Activated naive CD8-positive, alpha-beta T cell (primary cell): ENCODE measurements at regions not wholly inside any gene's neighbourhood (a gene's known extent, or its start where the extent isn't known, plus 50 kb on each side); places are given as distances from the start of the nearest gene placed in this dataset.
A peak's percentile ranks its signal among the peaks of the same experiment; 100 is the strongest.

Source experiments
- H3K27ac Mint-ChIP-seq: one replicate; pipeline ENCODE4 v1.8.0; 2021; ENCODE audit warnings: mixed read lengths
- H3K27me3 Mint-ChIP-seq: one replicate; pipeline ENCODE4 v1.8.0; 2021; ENCODE audit warnings: mixed read lengths
- H3K36me3 Mint-ChIP-seq: one replicate; pipeline ENCODE4 v1.8.0; 2021; ENCODE audit warnings: mixed read lengths
- H3K4me1 Mint-ChIP-seq: one replicate; pipeline ENCODE4 v1.8.0; 2021; ENCODE audit warnings: low read depth, mixed read lengths
- H3K4me3 Mint-ChIP-seq: one replicate; pipeline ENCODE4 v1.8.0; 2021; ENCODE audit warnings: mild to moderate bottlenecking, mixed read lengths
- H3K9me3 Mint-ChIP-seq: one replicate; pipeline ENCODE4 v1.8.0; 2021; ENCODE audit warnings: low read depth, mixed read lengths

DNA sequence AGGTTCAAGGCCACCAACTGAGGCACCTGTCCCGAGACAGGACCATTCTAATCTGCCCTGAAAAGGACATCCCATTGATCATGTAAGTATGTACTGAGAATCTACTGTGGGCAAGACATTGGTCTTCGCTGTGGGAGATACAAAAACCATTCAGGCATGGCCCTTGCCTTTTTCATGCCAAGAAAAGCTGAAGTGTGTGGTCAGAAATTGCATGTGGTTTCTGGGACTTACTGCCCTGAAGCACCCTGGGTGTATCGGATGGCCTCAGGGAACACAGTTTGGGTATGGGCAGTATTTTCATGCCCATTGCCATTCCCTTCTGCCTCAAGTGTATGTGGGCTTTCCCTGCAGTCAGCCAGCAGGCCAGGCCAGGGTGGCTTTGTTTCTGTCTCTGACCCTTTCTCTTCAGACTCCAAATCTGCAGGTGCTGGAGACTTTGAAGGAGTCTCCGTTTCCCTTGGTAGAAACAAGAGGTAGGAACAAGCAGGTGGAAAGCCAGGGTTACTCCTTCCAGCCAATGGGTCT is 285.7 kb downstream of the ZEB1 start:
- no peaks in the 10 kb centered on the region for H3K36me3 Mint-ChIP-seq
- H3K27ac Mint-ChIP-seq, result no peak overlapping the region
- no peaks in the 10 kb centered on the region for H3K9me3 Mint-ChIP-seq
- peaks cover 2% of the 10 kb centered on the region for H3K27me3 Mint-ChIP-seq
- peak overlapping the region; percentile 89 for H3K4me3 Mint-ChIP-seq
- H3K4me1 Mint-ChIP-seq, result peaks cover 30% of the 10 kb centered on the region

DNA sequence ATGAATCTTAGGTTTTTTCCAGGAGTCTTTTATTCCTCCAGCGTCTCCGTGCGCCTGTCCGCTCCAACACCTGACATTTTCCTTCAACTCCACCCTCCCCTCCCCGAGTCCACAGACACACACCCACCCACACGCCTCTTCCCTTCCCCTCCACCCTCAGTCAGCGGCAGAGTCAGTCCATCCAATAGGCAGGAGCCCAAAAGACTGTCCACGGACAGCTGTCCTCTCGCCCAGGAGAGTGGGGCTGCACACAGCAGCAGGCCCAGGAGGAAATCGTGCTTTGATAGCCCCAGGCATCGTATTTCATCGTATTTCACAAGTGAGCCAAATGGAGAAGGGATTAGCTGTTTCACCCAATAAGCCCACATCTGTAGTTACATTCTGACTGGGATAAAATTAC is 285.1 kb downstream of the ZEB1 start:
- peaks cover 35% of the 10 kb centered on the region for H3K4me1 Mint-ChIP-seq
- peak overlapping the region; percentile 89 for H3K4me3 Mint-ChIP-seq
- peaks cover 2% of the 10 kb centered on the region for H3K27me3 Mint-ChIP-seq
- H3K9me3 Mint-ChIP-seq, result no peaks in the 10 kb centered on the region
- H3K27ac Mint-ChIP-seq, result no peak overlapping the region
- no peaks in the 10 kb centered on the region for H3K36me3 Mint-ChIP-seq

GRCh38 chr10:31603235-31604087 is 284.4 kb downstream of the ZEB1 start:
- Mint-ChIP-seq H3K4me1 (peaks cover 35% of the 10 kb centered on the region), H3K27me3 (peaks cover 2% of the 10 kb centered on the region), H3K36me3 (no peaks in the 10 kb centered on the region), H3K9me3 (no peaks in the 10 kb centered on the region), H3K27ac (no peak overlapping the region), H3K4me3 (peak overlapping the region; percentile 89)

DNA sequence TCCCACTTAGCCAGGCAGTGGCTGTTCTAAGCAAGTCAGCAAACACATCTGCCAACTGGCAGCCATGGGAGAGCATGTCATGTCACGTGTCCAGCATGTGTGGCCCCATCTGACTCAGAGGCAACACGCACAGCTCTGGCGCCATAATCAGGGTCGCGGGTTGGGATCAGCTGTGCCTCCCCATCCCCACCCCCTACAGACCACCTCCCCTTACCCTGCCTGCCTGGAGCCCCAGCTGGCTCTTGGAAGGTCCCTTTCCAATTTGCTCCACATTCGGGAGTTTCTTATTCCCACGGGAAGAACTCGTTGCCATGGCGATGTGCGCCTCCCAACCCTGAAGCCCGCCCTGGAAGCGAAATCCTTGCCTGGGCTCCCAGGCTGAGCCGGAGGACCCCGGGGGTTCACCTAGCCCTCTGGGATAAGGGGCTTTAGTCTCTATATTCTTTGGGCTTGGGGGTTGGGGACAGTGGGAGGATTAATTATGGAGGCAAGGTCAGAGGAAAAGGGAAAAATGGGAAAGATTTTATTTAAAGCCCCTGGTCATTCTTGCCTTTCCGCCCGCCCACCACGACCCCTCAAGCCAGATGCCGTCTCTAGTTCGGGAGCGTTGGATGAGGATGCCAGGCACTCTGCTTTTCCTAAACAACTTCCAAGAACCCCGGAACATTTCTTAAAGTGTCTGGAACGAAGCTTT is 283.7 kb downstream of the ZEB1 start:
- Mint-ChIP-seq H3K9me3 (no peaks in the 10 kb centered on the region), H3K36me3 (no peaks in the 10 kb centered on the region), H3K4me1 (peaks cover 35% of the 10 kb centered on the region), H3K27me3 (no peaks in the 10 kb centered on the region), H3K27ac (no peak overlapping the region), H3K4me3 (peak overlapping the region; percentile 73)

GRCh38 chr10:31601136-31601535 is 282.1 kb downstream of the ZEB1 start:
- Mint-ChIP-seq H3K9me3 (no peaks in the 10 kb centered on the region), H3K27me3 (no peaks in the 10 kb centered on the region), H3K36me3 (no peaks in the 10 kb centered on the region), H3K27ac (no peak overlapping the region), H3K4me1 (peaks cover 35% of the 10 kb centered on the region), H3K4me3 (no peak overlapping the region)

- peaks cover 35% of the 10 kb centered on the region for H3K4me1 Mint-ChIP-seq
- H3K36me3 Mint-ChIP-seq, result no peaks in the 10 kb centered on the region
- no peaks in the 10 kb centered on the region for H3K27me3 Mint-ChIP-seq
- H3K9me3 Mint-ChIP-seq, result no peaks in the 10 kb centered on the region
- no peak overlapping the region for H3K4me3 Mint-ChIP-seq
- no peak overlapping the region for H3K27ac Mint-ChIP-seq
Observed at GRCh38 chr10:31599626-31600504, 280.8 kb downstream of the ZEB1 start.

GRCh38 chr10:31596765-31597164 is 277.7 kb downstream of the ZEB1 start:
- Mint-ChIP-seq H3K36me3 (peaks cover 5% of the 10 kb centered on the region), H3K27me3 (peaks cover 9% of the 10 kb centered on the region), H3K4me3 (no peak overlapping the region), H3K27ac (no peak overlapping the region), H3K4me1 (peaks cover 24% of the 10 kb centered on the region), H3K9me3 (peaks cover 2% of the 10 kb centered on the region)

DNA sequence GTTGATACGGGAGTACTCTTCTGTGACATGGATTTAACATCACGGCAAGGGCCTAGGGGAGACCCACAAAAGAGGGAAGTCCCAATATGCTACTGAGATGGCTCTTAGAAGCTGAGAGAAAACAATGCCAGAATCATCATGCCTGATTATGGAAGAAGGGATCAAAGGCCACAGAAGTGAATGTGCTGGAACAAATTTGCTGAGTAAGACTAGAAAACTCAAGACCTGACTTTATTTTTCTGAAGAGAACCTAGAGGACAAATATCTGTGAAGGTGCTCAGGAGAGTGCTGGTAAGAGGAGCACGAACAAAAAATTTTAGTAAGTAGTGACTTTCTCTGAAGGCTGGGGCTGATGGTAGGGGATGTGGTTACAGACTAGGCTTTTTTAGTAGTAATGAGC is 277.0 kb downstream of the ZEB1 start:
- Mint-ChIP-seq H3K9me3 (peaks cover 10% of the 10 kb centered on the region), H3K27me3 (peaks cover 9% of the 10 kb centered on the region), H3K4me1 (peaks cover 18% of the 10 kb centered on the region), H3K27ac (no peak overlapping the region), H3K36me3 (peaks cover 10% of the 10 kb centered on the region), H3K4me3 (no peak overlapping the region)

DNA sequence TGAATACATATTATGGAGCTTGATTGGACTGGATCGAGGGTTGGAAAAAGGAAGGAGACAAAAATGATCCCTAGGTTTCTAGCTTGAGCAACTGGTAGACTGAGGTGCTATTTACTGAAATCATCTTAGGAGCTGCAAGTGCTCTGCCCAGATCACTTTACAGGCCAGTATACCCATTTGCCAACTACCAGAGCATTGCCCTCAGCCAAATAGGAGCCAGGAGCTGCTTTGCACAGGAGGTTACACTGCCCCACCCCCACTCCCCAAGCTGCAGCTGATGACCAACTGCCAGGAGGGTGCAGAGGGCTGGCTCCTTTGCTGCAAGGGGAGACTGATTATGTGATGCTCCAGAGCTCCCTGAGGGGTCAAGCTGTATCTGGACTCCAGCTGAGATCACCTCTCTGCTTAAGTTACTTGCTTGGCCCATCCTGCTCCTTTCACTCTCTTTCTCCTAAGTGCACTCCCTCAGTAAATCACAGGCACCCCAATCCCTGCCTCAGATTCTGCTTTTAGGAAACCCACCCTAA is 275.4 kb downstream of the ZEB1 start:
- H3K27me3 Mint-ChIP-seq, result peaks cover 11% of the 10 kb centered on the region
- peaks cover 3% of the 10 kb centered on the region for H3K4me1 Mint-ChIP-seq
- peaks cover 10% of the 10 kb centered on the region for H3K9me3 Mint-ChIP-seq
- peaks cover 10% of the 10 kb centered on the region for H3K36me3 Mint-ChIP-seq
- H3K27ac Mint-ChIP-seq, result no peak overlapping the region
- H3K4me3 Mint-ChIP-seq, result no peak overlapping the region

- Mint-ChIP-seq H3K4me1 (no peaks in the 10 kb centered on the region), H3K9me3 (peaks cover 10% of the 10 kb centered on the region), H3K4me3 (no peak overlapping the region)
Observed at GRCh38 chr10:31593124-31593523, 274.1 kb downstream of the ZEB1 start.

GRCh38 chr10:31591569-31591968 is 272.6 kb downstream of the ZEB1 start:
- peaks cover 10% of the 10 kb centered on the region for H3K9me3 Mint-ChIP-seq
- H3K4me1 Mint-ChIP-seq, result peaks cover 6% of the 10 kb centered on the region
- H3K4me3 Mint-ChIP-seq, result no peak overlapping the region
- H3K27me3 Mint-ChIP-seq, result peaks cover 13% of the 10 kb centered on the region
- H3K27ac Mint-ChIP-seq, result no peak overlapping the region
- H3K36me3 Mint-ChIP-seq, result peaks cover 10% of the 10 kb centered on the region

More at GRCh38 chr10:31593124-31593523, 274.1 kb downstream of the ZEB1 start:
- Mint-ChIP-seq H3K36me3 (peaks cover 10% of the 10 kb centered on the region), H3K27me3 (peaks cover 11% of the 10 kb centered on the region), H3K27ac (no peak overlapping the region)

GRCh38 chr10:31590023-31590800 is 271.2 kb downstream of the ZEB1 start:
- Mint-ChIP-seq H3K36me3 (peaks cover 10% of the 10 kb centered on the region), H3K27me3 (peaks cover 15% of the 10 kb centered on the region), H3K9me3 (peaks cover 10% of the 10 kb centered on the region), H3K27ac (no peak overlapping the region), H3K4me3 (no peak overlapping the region), H3K4me1 (peaks cover 6% of the 10 kb centered on the region)

DNA sequence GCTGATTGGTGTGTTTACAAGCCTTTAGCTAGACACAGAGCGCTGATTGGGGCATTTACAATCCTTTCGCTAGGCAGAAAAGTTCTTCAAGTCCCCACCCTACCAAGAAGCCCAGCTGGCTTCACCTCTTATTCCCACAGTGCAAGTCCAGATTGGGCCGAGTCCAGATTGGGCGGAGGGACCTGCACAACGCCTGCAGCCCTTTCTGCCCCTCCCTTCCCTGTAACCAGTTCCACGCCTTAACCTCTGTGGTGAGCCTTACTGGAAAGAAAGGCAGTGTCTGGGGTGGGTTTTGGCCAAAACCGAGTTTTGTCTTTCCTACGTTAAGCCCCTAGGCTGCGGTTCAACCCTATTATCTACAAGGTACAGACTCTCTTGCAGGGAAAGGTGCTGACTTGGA is 268.7 kb downstream of the ZEB1 start:
- peaks cover 6% of the 10 kb centered on the region for H3K4me1 Mint-ChIP-seq
- peaks cover 8% of the 10 kb centered on the region for H3K36me3 Mint-ChIP-seq
- no peak overlapping the region for H3K27ac Mint-ChIP-seq
- peaks cover 10% of the 10 kb centered on the region for H3K9me3 Mint-ChIP-seq
- peaks cover 10% of the 10 kb centered on the region for H3K27me3 Mint-ChIP-seq
- H3K4me3 Mint-ChIP-seq, result no peak overlapping the region
